Muscle of leg (tissue), 3 donors: ENCODE measurements at regions not wholly inside any gene's neighbourhood (a gene's known extent, or its start where the extent isn't known, plus 50 kb on each side); places are given as distances from the start of the nearest gene placed in this dataset.
"Not testable (repeated sequence)": the region's sequence is repeated elsewhere in the genome, so short reads cannot be mapped to it uniquely, and the experiment has no call there.

Experiments used
- DNase-seq: peaks from one replicate; pipeline ENCODE4 v3.0.0; 2013
- H3K27ac ChIP-seq: one replicate; pipeline ENCODE4 v1.5.1; 2013; ENCODE audit warnings: mild to moderate bottlenecking, low read length, control low read depth
- H3K27me3 ChIP-seq: one replicate; pipeline ENCODE4 v1.6.1; 2013; ENCODE audit warnings: low read length; ENCODE audit not compliant: control insufficient read depth, insufficient read depth
- H3K36me3 ChIP-seq: one replicate; pipeline ENCODE4 v1.6.1; 2013; ENCODE audit warnings: low read length; ENCODE audit not compliant: control insufficient read depth, insufficient read depth
- H3K4me1 ChIP-seq: one replicate; pipeline ENCODE4 v1.6.1; 2013; ENCODE audit warnings: low read length; ENCODE audit not compliant: control insufficient read depth, insufficient read depth
- H3K4me3 ChIP-seq: one replicate; pipeline ENCODE4 v1.5.1; 2013; ENCODE audit warnings: low read length, control low read depth
- H3K9me3 ChIP-seq: replicated peaks from 2 replicates; pipeline ENCODE4 v1.6.1; 2013; ENCODE audit warnings: low read depth, low read length; ENCODE audit not compliant: control insufficient read depth
- WGBS: methylation state at CpG from one replicate; pipeline ENCODE4 v1.1.5; 2013; ENCODE audit warnings: missing lambda C conversion rate; ENCODE audit not compliant: insufficient coverage; 5-methylcytosine and 5-hydroxymethylcytosine counted together

DNA sequence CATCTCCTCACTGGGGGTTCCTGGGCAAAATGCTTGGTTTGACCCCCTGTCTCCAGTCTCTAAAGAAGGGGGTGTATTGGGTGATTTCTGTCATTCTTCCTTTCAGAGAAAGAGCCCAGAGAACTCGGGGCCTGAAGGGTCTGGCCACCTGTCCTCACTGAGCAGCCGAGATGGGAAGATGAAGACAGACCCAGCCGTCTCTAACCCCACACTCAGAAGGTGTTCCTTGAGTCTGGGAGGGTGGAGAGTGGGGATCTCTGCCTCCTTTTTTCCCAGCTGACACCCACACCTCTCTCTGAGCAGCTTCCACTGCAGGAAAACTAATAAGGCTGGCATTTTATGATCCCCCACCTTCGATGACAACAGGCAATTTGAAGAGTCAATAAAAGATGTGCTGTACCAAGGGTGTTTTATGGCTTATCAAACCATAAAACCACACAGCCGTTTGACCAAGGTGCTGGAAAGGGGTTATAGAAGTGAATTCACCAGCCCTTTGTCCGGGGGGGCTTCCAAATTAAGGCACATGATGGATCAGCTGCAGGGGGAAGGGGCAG is 213.8 kb downstream of the SMAD2 start:
- Histone ChIP-seq H3K4me1 (no peaks in the 10 kb centered on the region), H3K27me3 (no peaks in the 10 kb centered on the region), H3K27ac (no peak overlapping the region), H3K36me3 (no peaks in the 10 kb centered on the region), H3K4me3 (no peak overlapping the region), H3K9me3 (no peaks in the 10 kb centered on the region)
- DNase-seq = no peak
- WGBS = no CpG with 5 or more reads among the region's 6 CpGs

DNA sequence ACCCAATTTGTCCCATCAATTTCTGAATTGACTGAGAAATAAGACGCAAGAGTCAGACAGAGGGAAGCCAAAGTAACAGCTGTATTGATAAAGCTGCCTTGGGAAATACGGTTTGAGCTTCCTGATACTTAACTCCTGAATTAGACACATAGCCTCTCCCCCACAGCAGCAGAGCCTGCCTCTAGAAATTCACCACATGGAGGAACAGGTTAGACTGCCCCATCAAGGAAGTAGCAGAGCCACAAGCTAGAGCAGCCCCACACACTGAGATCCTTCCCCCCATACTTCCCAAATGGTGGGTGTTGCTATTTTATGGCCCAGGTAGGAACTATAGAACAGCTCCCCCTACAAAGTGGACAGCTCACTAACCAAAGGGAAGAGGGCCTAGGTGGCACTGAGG is 220.0 kb downstream of the SMAD2 start:
- H3K27ac ChIP-seq = no peak overlapping the region
- no peak for DNase-seq
- no peaks in the 10 kb centered on the region for H3K36me3 ChIP-seq
- no peaks in the 10 kb centered on the region for H3K4me1 ChIP-seq
- H3K27me3 ChIP-seq = no peaks in the 10 kb centered on the region
- no peak overlapping the region for H3K4me3 ChIP-seq
- WGBS = 71% methylated on average over 2 of the region's 2 CpGs
- no peaks in the 10 kb centered on the region for H3K9me3 ChIP-seq

DNA sequence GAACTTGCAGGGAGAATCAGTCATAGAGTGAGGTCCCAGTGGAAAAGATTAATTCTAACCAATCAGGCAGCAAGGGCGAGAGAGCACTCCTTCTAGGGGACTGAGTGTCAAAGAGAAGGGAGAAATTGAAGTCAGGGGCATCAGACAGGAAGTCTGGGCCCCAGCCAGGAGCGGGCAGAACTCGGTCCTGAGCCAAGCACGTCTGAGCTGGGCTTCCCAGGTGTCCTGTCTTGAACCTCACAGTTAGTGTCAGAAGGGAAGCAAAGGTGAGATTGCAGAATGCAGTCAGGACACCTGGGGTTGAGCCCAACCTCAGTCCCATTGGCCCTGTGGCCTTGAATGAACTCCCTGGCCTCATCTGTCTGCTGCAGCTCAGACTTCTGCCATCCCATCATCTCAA is 220.9 kb downstream of the SMAD2 start:
- no peak for DNase-seq
- 10% methylated on average over 4 of the region's 4 CpGs for WGBS
- Histone ChIP-seq H3K4me3 (no peak overlapping the region), H3K27ac (no peak overlapping the region), H3K4me1 (no peaks in the 10 kb centered on the region), H3K27me3 (no peaks in the 10 kb centered on the region), H3K9me3 (no peaks in the 10 kb centered on the region), H3K36me3 (no peaks in the 10 kb centered on the region)

DNA sequence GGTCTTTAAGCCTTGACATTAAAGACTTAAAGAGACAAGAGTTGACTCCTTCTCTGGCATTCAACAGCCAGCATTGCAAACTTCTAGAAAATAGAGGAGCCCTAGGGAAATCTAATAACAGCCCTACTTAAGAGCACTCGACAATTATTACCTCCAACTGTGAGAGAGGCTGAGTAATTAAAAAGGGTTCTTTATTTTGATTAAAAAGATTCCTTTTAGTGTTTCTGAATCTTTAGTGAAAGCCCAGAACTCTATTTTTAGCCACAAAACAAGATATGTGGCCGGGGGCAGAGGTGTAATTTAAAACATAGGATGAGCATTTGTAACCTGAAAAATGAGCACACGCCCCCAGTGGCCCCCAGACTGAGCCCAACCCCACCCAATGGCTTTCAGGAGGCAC is 222.3 kb downstream of the SMAD2 start:
- no CpG with 5 or more reads among the region's 3 CpGs for WGBS
- Histone ChIP-seq H3K36me3 (no peaks in the 10 kb centered on the region), H3K27me3 (no peaks in the 10 kb centered on the region), H3K9me3 (no peaks in the 10 kb centered on the region), H3K27ac (no peak overlapping the region), H3K4me3 (no peak overlapping the region), H3K4me1 (no peaks in the 10 kb centered on the region)
- DNase-seq = no peak

DNA sequence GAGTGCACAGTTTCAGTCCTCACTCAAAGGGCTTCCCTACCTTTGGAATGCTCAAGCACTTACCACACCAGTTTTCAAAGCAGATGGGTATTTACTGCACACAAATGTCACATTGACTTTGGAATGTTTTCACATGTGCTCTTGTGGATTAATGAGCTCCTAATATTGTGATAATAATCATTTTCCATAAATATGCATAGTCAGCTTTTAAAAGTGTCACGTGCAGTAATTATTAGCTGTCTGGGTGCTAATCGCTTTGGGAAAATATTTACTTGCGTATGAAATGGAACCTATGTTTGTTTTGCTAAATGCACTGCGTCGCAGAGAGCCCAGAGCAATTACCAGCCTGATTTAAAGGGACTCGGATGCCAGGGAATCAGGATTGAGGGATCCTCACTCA is 229.3 kb downstream of the SMAD2 start:
- peaks cover 2% of the 10 kb centered on the region for H3K27me3 ChIP-seq
- 83% methylated on average over 5 of the region's 6 CpGs for WGBS
- H3K9me3 ChIP-seq = no peaks in the 10 kb centered on the region
- DNase-seq = no peak
- H3K27ac ChIP-seq = no peak overlapping the region
- no peaks in the 10 kb centered on the region for H3K36me3 ChIP-seq
- H3K4me1 ChIP-seq = no peaks in the 10 kb centered on the region
- H3K4me3 ChIP-seq = no peak overlapping the region

DNA sequence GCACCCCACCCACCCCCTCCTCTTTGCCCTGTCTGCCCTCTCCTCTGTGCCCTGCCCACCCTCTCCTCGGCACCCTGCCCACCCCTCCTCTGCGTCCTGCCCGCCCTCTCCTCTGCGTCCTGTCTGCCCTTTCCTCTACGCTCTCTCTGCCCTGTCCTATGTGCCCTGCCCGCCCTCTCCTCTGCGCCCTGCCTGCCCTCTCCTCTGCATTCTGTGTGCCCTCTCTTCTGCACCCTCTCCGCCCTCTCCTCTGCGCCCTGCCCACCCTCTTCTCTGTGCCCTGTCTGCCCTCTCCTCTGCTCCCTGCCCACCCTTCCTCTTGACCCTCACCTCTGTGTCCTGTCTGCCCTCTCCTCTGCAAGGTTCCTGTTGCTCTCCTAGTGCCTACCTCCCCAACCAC is 233.6 kb downstream of the SMAD2 start:
- Histone ChIP-seq H3K27ac (no peak overlapping the region), H3K9me3 (no peaks in the 10 kb centered on the region), H3K4me1 (no peaks in the 10 kb centered on the region), H3K4me3 (no peak overlapping the region), H3K36me3 (no peaks in the 10 kb centered on the region), H3K27me3 (peaks cover 2% of the 10 kb centered on the region)
- no peak for DNase-seq
- WGBS = 86% methylated on average over 9 of the region's 9 CpGs

DNA sequence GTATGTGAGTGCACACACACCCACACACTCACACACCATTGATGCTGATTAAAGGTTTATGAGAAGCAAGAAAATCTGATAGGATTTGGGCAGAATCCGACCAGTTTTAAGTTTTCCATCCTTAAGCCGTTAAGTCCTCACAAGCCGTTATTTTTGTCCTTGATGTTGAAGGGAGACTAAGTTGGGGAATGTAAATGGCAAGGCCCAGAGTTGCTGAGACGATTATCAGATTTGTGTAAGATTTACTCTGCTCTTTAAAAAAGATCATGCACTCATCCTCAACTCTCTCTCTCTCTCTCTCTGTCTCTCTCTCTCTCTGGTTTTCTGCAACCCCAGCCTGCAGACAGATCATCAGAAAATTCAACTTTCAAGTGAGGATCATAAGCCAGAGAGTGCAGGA is 238.8 kb downstream of the SMAD2 start:
- H3K4me1 ChIP-seq = no peaks in the 10 kb centered on the region
- WGBS = no CpG with 5 or more reads among the region's 4 CpGs
- no peak overlapping the region for H3K4me3 ChIP-seq
- H3K9me3 ChIP-seq = no peaks in the 10 kb centered on the region
- H3K27ac ChIP-seq = no peak overlapping the region
- DNase-seq = no peak
- H3K36me3 ChIP-seq = no peaks in the 10 kb centered on the region
- peaks cover 3% of the 10 kb centered on the region for H3K27me3 ChIP-seq

DNA sequence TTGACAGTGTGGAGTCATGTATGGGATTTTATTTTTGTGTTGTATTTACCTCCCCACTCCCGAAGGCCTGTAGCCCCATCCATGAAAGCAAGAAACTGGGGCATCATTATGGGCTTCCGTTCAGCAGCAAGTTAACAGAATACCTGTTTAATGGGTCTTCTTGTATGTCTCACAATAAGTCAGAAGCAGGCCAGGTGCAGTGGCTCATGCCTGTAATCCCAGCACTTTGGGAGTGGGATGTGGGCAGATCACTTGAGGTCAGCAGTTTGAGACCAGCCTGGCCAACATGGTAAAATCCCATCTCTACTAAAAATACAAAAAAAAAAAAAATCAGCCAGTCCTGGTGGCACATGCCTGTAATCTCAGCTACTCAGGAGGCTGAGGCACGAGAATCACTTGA is 239.7 kb downstream of the SMAD2 start:
- not testable (repeated sequence) for H3K4me3 ChIP-seq, H3K27me3 ChIP-seq, H3K9me3 ChIP-seq, H3K27ac ChIP-seq, H3K4me1 ChIP-seq, H3K36me3 ChIP-seq, DNase-seq
- no CpG with 5 or more reads among the region's 3 CpGs for WGBS

DNA sequence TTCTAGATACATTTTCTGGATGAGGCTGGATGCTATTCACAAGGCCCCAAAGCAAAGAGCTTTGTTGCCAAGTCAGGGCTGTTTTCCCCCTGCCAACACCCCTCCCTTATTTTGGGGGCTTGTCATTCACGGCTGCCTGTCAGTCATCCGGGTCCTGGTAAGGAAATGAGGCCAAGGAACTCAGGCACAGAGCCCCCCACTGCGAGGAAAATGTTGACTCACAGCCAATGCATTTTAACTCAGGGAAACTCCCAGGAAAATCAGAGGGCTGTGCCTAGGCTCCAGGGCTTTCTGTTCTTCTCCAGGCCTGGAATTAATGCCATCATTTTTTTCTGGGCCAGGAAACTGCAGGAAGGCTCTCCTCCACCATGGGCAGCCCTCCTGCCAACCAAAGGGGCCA is 241.1 kb downstream of the SMAD2 start:
- WGBS = 60% methylated on average over 1 of the region's 3 CpGs
- DNase-seq = no peak

DNA sequence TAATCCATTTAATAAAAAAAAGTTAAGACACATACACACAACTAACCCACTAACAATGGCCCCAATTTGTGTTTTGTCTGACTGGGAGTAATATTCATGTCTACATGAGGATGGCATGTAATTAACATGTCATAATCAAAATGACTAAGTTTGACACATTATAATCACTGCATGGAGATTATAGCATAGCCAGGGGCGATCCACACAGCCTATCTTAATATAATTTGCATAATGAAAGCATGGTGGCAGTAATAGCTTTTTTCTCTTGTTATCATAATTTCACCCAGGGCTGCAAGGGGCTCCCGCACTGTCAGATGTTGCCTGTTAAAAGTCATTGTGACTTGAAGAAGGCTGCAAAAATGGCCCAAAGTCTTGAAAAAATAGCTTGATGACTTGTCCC is 243.7 kb downstream of the SMAD2 start:
- Histone ChIP-seq H3K27me3 (peaks cover 3% of the 10 kb centered on the region), H3K27ac (no peak overlapping the region), H3K4me1 (no peaks in the 10 kb centered on the region), H3K36me3 (no peaks in the 10 kb centered on the region), H3K9me3 (no peaks in the 10 kb centered on the region), H3K4me3 (no peak overlapping the region)
- no CpG with 5 or more reads among the region's 2 CpGs for WGBS
- DNase-seq = no peak

More for the DNA sequence above, 241.1 kb downstream of the SMAD2 start:
- no peaks in the 10 kb centered on the region for H3K9me3 ChIP-seq
- H3K4me3 ChIP-seq = no peak overlapping the region
- no peaks in the 10 kb centered on the region for H3K36me3 ChIP-seq
- H3K4me1 ChIP-seq = no peaks in the 10 kb centered on the region
- H3K27me3 ChIP-seq = peaks cover 3% of the 10 kb centered on the region
- H3K27ac ChIP-seq = no peak overlapping the region

DNA sequence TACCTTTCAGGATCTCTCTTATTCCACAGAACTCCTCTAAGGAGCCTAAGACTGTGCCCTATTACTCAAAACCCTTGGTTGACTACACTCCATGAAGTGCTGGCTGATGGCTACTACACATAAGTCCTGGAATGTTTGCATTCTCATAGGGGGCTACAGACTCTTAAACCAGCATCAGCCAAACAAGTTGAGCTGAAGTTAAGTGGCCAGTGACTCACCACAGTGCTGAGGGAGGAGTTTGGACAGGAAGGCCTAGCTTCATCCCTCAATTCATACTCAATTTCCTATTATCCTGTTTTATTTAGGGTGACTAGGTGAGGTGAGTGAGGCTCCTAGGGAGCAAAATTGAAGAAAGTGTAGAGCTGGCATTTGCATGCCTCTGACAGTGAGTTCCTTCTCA is 246.7 kb downstream of the SMAD2 start:
- Histone ChIP-seq H3K27ac (no peak overlapping the region), H3K4me3 (no peak overlapping the region), H3K36me3 (no peaks in the 10 kb centered on the region), H3K4me1 (no peaks in the 10 kb centered on the region), H3K9me3 (no peaks in the 10 kb centered on the region), H3K27me3 (no peaks in the 10 kb centered on the region)
- no peak for DNase-seq
